ENCODE measurements at regions not wholly inside any gene's neighbourhood (a gene's known extent, or its start where the extent isn't known, plus 50 kb on each side); places are given as distances from the start of the nearest gene placed in this dataset.

GRCh38 chr16:52247737-52248136 lies 299.2 kb downstream of the TOX3 start:
- H3K27me3 ChIP-seq: no peaks in the 10 kb centered on the region
- no peak for DNase-seq
- no peaks in the 10 kb centered on the region for H3K36me3 ChIP-seq
- no peak for TF ChIP-seq CTCF (IDR thresholded peaks at IDR 0.05)
- H3K9me3 ChIP-seq: peaks cover 0 to 27% of the 10 kb centered on the region in 2 donors
- no peak for ATAC-seq
- H3K27ac ChIP-seq: no peak overlapping the region
- H3K4me1 ChIP-seq: no peaks in the 10 kb centered on the region
- H3K4me3 ChIP-seq: no peak overlapping the region
- intact Hi-C loops (cut with DNase I): no loop called here

GRCh38 chr16:52238710-52239109 lies 308.2 kb downstream of the TOX3 start:
- ATAC-seq (no peak), DNase-seq (no peak)
- intact Hi-C loops (cut with DNase I): no loop called here
- Histone ChIP-seq H3K27me3 (no peaks in the 10 kb centered on the region), H3K4me3 (no peak overlapping the region), H3K36me3 (no peaks in the 10 kb centered on the region), H3K4me1 (no peaks in the 10 kb centered on the region), H3K27ac (no peak overlapping the region), H3K9me3 (no peaks in the 10 kb centered on the region)
- TF ChIP-seq CTCF (IDR thresholded peaks at IDR 0.05): no peak

GRCh38 chr16:52237823-52238222 lies 309.1 kb downstream of the TOX3 start:
- Histone ChIP-seq H3K4me1 (no peaks in the 10 kb centered on the region), H3K4me3 (no peak overlapping the region), H3K27me3 (no peaks in the 10 kb centered on the region), H3K36me3 (no peaks in the 10 kb centered on the region), H3K27ac (no peak overlapping the region), H3K9me3 (no peaks in the 10 kb centered on the region)
- DNase-seq: no peak
- no peak for ATAC-seq
- intact Hi-C loops (cut with DNase I): no loop called here
- no peak for TF ChIP-seq CTCF (IDR thresholded peaks at IDR 0.05)

DNA sequence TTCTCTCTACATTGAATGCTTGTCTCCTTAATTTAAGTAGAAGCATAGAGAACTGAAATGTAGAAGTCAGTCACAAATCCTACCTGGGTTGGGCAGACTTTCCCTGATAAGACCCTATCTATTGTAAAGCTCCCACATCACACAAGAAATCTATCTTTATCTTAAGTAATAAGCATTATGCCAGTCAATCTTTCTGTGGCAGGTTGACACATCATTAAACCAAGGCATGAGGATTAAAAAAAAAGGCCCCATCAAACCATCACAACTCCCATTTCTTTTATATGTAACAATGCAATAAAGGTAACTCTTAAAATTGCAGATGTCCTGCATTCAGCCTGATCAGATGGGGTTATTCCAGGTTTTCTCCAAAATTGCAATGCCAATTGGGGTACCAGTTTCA lies 311.8 kb downstream of the TOX3 start:
- Histone ChIP-seq H3K36me3 (no peaks in the 10 kb centered on the region), H3K4me3 (no peak overlapping the region), H3K27ac (no peak overlapping the region), H3K4me1 (no peaks in the 10 kb centered on the region), H3K27me3 (no peaks in the 10 kb centered on the region), H3K9me3 (no peaks in the 10 kb centered on the region)
- ATAC-seq (no peak), DNase-seq (no peak)
- no peak for TF ChIP-seq CTCF (IDR thresholded peaks at IDR 0.05)
- intact Hi-C loops (cut with DNase I): no loop called here

- no peaks in the 10 kb centered on the region for H3K9me3 ChIP-seq
- no peaks in the 10 kb centered on the region for H3K36me3 ChIP-seq
- no peak for TF ChIP-seq CTCF (IDR thresholded peaks at IDR 0.05)
- no peaks in the 10 kb centered on the region for H3K27me3 ChIP-seq
- intact Hi-C loops (cut with DNase I): no loop called here
- no peak overlapping the region for H3K4me3 ChIP-seq
- H3K4me1 ChIP-seq: no peaks in the 10 kb centered on the region
- no peak overlapping the region for H3K27ac ChIP-seq
- DNase-seq (no peak), ATAC-seq (no peak)
Measured at GRCh38 chr16:52234626-52235025, 312.3 kb downstream of the TOX3 start.
